Activated CD4-positive, alpha-beta memory T cell treated with anti-CD3 and anti-CD28 coated beads, Interleukin-2, amount 10 ng/mL, durations not matched to agents 7 days and 5 days (primary cell): ENCODE measurements at regions not wholly inside any gene's neighbourhood (a gene's known extent, or its start where the extent isn't known, plus 50 kb on each side); places are given as distances from the start of the nearest gene placed in this dataset.

ENCODE experiments used
- CTCF ChIA-PET: fragments of 350-600 bp; sonication (Branson Sonifier 250); formaldehyde crosslinking; loops from one replicate; lab custom pipeline; 2021; ENCODE audit warnings: antibody characterized with exemption, inconsistent platforms; lab: Charles Lee
- POLR2A ChIA-PET: fragments of 350-600 bp; sonication (Branson Sonifier 250); formaldehyde crosslinking; loops from one replicate; lab custom pipeline; 2021; ENCODE audit warnings: antibody characterized with exemption; lab: Charles Lee
- DNase-seq: peaks from one replicate; pipeline ENCODE4 v3.0.0-alpha.2; 2020
- H3K27ac Mint-ChIP-seq: one replicate; pipeline ENCODE4 v1.8.0; 2021; ENCODE audit warnings: mild to moderate bottlenecking, mixed read lengths
- H3K27me3 Mint-ChIP-seq: one replicate; pipeline ENCODE4 v1.8.0; 2021; ENCODE audit warnings: mixed read lengths
- H3K36me3 Mint-ChIP-seq: one replicate; pipeline ENCODE4 v1.8.0; 2021; ENCODE audit warnings: low read depth, mixed read lengths
- H3K4me1 Mint-ChIP-seq: one replicate; pipeline ENCODE4 v1.8.0; 2021; ENCODE audit warnings: mixed read lengths
- H3K4me3 Mint-ChIP-seq: one replicate; pipeline ENCODE4 v1.8.0; 2021; ENCODE audit warnings: mild to moderate bottlenecking, mixed read lengths
- H3K9me3 Mint-ChIP-seq: one replicate; pipeline ENCODE4 v1.8.0; 2021; ENCODE audit warnings: mixed read lengths

DNA sequence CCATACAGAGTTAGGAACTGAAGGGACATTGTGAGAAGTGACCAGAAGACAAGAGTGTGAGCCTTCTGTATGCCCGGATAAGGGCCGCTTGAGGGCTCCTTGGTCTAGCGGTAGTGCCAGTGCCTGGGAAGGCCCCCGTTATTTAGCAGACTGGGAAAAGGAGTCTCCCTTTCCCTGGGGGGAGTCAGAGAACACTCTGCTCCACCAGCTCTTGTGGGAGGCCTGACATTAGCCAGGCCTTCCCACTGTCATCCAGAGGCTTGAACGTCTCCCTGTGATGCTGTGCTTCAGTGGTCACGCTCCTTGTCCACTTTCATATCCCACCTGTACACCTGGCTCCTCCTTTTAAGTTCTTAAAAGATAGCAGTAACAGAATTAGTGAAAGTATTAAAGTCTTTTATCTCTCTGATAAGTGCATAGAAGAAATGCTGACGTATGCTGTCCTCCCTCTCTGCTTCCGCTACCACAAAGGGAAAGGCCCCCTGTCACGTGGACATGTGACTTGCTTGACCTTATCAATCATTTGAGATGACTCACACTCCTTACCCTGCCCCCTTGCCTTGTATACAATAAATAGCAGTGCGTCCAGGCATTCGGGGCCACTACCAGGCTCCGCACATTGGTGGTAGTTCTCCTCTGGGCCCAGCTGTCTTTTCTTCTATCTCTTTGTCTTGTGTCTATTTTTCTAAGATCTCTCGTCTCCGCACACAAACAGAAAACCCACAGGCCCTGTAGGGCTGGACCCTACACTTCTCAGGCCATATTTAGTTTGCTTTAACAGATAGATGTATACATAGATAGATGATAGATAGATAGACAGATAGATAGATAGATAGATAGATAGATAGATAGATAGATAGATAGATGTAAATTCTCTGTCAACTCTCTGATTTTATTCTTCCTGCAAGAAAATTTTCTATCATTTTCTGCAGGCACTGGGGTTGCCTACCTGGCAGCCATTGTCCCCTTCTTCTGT is 131.5 kb upstream of the JCAD start:
- ChIA-PET CTCF (no interaction called here), POLR2A (no interaction called here)
- Mint-ChIP-seq H3K4me3 (no peak overlapping the region), H3K9me3 (no peaks in the 10 kb centered on the region), H3K36me3 (no peaks in the 10 kb centered on the region), H3K27ac (no peak overlapping the region), H3K27me3 (peaks cover 10% of the 10 kb centered on the region), H3K4me1 (peaks cover 10% of the 10 kb centered on the region)
- no peak for DNase-seq

DNA sequence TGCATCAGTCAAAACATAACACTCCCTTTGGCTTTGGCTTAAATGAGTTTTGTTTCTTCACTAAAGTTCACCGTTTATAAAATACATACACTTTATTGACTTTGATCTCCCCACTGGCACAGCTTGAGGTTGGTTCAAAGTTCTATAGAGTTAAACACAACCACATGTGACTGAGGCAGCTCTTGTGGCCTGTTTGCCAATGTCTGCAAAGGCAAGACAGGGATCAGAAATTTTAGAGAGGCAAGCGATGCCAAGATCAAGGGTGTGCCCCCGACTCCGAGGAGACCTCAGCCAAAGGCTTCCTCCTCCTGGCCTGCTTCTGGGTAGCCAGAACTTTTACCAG is 129.8 kb upstream of the JCAD start:
- CTCF ChIA-PET: no interaction called here
- H3K27me3 Mint-ChIP-seq: peaks cover 5% of the 10 kb centered on the region

DNA sequence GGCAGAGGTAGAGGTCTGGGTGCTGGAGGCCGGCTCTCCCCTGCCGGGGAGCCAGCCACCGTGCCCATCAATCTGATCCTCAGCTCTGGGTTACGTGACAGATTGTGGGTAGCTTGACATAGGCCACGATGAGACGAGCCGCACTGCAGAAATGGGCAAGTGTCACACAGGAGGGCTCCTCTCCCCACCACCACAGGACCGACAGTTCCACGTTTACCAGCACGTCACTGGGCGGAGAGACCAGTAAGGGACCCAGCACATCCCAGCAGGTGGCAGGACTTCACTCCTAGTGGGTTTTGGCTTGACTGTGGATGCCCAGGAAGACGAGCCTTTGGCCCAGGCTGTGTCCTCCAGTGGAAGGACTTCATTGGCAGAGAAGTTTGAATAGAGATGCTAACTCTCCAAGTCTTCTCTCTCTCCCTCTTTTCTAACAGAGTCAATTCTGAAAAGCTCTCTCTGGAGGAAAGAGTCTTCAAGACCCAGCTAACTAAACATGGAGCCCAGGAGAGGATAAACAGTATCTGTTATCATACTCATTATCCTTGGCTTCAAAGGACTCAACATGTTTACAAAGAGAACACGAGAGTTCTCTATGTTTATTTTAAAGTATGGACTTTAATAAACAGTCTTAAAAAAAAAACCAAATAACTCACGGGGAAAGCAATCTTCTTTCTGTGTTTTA is 129.3 kb upstream of the JCAD start:
- no peaks in the 10 kb centered on the region for H3K36me3 Mint-ChIP-seq
- peaks cover 10% of the 10 kb centered on the region for H3K4me1 Mint-ChIP-seq
- ChIA-PET CTCF (no interaction called here), POLR2A (no interaction called here)
- no peak overlapping the region for H3K27ac Mint-ChIP-seq
- peaks cover 5% of the 10 kb centered on the region for H3K27me3 Mint-ChIP-seq
- no peaks in the 10 kb centered on the region for H3K9me3 Mint-ChIP-seq
- no peak overlapping the region for H3K4me3 Mint-ChIP-seq
- no peak for DNase-seq

More for the DNA sequence above, 129.8 kb upstream of the JCAD start:
- no peaks in the 10 kb centered on the region for H3K9me3 Mint-ChIP-seq
- POLR2A ChIA-PET: no interaction called here
- no peak for DNase-seq
- H3K36me3 Mint-ChIP-seq: no peaks in the 10 kb centered on the region
- H3K4me1 Mint-ChIP-seq: peaks cover 10% of the 10 kb centered on the region
- H3K27ac Mint-ChIP-seq: no peak overlapping the region
- no peak overlapping the region for H3K4me3 Mint-ChIP-seq

DNA sequence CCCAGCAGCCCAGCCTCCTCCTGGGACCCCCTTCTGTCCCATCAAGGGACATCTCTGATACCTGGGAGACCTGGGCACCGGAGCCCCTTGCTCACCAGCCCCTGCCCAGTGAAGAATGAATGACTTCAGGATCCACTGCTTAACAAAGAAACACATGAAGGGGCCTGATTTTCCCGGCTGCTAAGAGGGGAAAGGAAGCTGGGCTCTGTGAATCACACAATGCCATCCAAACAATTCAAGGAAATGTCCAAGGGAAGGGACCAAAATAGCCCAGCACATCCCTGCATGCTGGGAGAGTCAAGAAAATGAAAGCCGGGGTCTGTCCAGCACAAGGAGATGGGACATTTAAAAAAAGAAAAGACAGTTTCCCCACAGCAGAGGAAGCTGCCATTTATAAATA is 128.7 kb upstream of the JCAD start:
- CTCF ChIA-PET: no interaction called here
- POLR2A ChIA-PET: no interaction called here
- H3K36me3 Mint-ChIP-seq: no peaks in the 10 kb centered on the region
- no peak overlapping the region for H3K27ac Mint-ChIP-seq
- DNase-seq: no peak
- no peak overlapping the region for H3K4me3 Mint-ChIP-seq
- peaks cover 5% of the 10 kb centered on the region for H3K4me1 Mint-ChIP-seq
- H3K9me3 Mint-ChIP-seq: no peaks in the 10 kb centered on the region
- H3K27me3 Mint-ChIP-seq: peaks cover 5% of the 10 kb centered on the region

DNA sequence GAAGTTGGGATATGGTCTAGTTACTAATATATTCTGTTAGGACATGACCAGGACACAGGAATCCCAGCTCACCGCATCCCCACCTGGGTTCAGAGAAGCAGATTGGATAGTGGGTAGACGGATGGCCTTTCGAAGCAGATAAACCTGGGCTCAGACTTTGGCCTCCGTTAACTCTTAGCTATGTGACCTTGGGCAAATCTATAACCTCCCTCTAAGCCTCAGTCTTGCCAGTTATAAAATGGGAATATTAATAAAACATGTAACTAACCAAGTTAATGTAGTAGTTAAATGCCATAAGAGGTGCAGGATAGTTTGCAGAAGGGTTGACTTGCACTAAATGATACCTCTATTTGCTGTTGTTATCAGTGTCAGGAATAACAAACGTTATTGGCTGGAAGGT is 127.6 kb upstream of the JCAD start:
- CTCF ChIA-PET: interaction anchor here (1.1 kb wide), 1 partner anchor 188 kb away, joined by 4 read pairs; no protein-coding TSS in a partner anchor

DNA sequence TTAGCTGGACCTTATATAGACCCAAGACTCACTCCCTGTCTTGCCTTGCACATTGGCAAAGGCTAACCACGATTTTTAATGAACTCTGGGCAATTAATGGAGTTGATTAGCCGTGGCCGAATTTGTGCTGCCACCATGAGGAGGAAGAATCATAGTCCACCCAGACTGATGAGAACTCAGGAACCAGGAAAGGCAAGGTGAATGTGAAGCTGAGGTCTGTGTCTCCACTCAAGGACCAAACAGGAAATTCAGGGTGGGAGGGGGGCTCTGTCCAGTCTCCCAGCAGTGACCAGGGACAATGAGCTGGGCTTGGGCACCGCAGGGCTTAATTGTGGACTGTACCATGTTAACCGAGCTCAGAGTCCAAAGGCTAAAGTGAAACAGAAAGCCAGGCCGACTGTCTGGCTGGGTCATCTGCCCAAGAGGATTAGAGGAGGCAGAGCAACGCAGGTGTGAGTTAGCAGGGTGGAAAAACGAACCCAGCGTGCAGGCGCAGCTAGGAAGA is 127.0 kb upstream of the JCAD start:
- no peaks in the 10 kb centered on the region for H3K9me3 Mint-ChIP-seq
- H3K4me3 Mint-ChIP-seq: no peak overlapping the region
- no peak for DNase-seq
- no peaks in the 10 kb centered on the region for H3K4me1 Mint-ChIP-seq
- H3K27ac Mint-ChIP-seq: no peak overlapping the region
- CTCF ChIA-PET: interaction anchor here (1.1 kb wide), 1 partner anchor 188 kb away, joined by 4 read pairs; no protein-coding TSS in a partner anchor
- peaks cover 5% of the 10 kb centered on the region for H3K27me3 Mint-ChIP-seq
- H3K36me3 Mint-ChIP-seq: no peaks in the 10 kb centered on the region
- POLR2A ChIA-PET: no interaction called here

More for the DNA sequence above, 127.6 kb upstream of the JCAD start:
- DNase-seq: no peak
- Mint-ChIP-seq H3K4me3 (no peak overlapping the region), H3K4me1 (no peaks in the 10 kb centered on the region), H3K9me3 (no peaks in the 10 kb centered on the region), H3K27ac (no peak overlapping the region), H3K36me3 (no peaks in the 10 kb centered on the region), H3K27me3 (peaks cover 5% of the 10 kb centered on the region)
- POLR2A ChIA-PET: no interaction called here

DNA sequence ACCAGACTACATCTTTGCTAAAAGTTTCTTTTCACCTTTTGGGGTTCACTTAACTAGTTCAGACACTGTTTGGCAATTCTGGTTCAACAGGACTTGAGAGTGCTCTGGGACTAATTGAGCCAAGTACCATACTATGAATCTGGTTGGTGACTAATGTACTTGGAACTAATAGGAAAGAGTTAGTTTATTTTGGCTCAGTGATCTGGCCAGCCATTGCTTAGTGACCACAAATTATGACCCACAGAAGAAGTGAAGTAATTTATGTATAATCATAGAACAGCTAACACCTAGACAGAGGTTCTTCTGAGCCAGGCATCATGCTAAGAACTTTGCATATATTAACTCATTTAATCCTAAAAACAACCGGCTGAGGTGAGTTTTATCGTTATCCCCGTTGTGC is 126.5 kb upstream of the JCAD start:
- CTCF ChIA-PET: interaction anchor here (1.1 kb wide), 1 partner anchor 187 kb away, joined by 4 read pairs; no protein-coding TSS in a partner anchor

DNA sequence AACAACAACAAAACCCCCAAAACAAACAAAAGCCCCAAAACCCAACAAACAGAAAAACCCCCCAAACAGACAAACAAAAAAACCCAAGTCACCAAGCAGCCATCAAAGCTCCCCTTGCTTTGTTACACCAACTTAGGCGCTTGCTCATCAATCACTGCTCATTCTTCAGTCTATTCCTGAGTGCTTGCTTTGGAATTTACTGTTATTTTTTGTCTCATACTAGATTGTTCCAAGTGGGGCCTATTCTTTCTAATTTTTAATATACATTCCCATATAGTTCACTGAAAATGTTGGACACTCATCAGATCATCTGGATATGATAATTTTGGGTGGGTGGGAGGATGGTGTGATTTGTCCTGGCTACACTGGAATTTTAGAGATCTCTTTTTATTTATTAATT is 126.0 kb upstream of the JCAD start:
- DNase-seq: no peak
- Mint-ChIP-seq H3K4me3 (no peak overlapping the region), H3K27me3 (peaks cover 5% of the 10 kb centered on the region), H3K27ac (no peak overlapping the region), H3K9me3 (no peaks in the 10 kb centered on the region), H3K4me1 (no peaks in the 10 kb centered on the region), H3K36me3 (no peaks in the 10 kb centered on the region)
- ChIA-PET CTCF (no interaction called here), POLR2A (no interaction called here)

More for the DNA sequence above, 126.5 kb upstream of the JCAD start:
- POLR2A ChIA-PET: no interaction called here
- no peaks in the 10 kb centered on the region for H3K36me3 Mint-ChIP-seq
- no peak overlapping the region for H3K4me3 Mint-ChIP-seq
- no peak for DNase-seq
- H3K27me3 Mint-ChIP-seq: peaks cover 5% of the 10 kb centered on the region
- no peaks in the 10 kb centered on the region for H3K4me1 Mint-ChIP-seq
- no peaks in the 10 kb centered on the region for H3K9me3 Mint-ChIP-seq
- H3K27ac Mint-ChIP-seq: no peak overlapping the region

DNA sequence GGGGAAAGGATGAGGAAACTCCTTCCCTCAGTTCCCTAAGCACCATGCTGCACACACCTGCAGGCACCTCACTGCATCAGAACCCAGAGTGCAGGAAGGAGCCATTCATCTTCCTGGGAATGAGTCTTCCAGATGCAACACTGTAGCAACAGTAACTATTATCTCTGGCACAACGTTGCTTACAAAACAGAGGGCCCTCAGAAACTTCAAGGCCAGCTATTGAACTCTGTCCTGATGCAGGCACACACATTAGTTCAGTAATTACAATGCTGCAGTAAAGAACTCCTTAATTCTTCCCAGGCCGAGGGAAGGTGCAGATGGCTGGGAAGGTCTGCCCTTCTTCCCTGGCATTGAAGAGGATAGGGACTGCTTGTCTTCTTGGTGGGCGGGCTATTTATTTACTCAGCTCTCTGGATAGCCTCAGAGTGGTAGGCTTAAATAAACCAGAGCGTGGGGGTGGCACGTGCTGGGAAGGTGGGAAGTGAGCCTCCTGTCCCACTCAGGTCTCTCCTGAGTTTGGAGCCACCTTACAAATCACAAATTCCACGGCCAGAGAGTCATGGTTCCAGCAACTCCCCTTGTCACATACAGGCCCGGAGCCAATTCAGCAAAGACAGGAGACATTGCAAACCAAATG is 125.1 kb upstream of the JCAD start:
- no peak for DNase-seq
- Mint-ChIP-seq H3K4me1 (no peaks in the 10 kb centered on the region), H3K27me3 (peaks cover 1% of the 10 kb centered on the region), H3K36me3 (no peaks in the 10 kb centered on the region), H3K4me3 (no peak overlapping the region), H3K27ac (no peak overlapping the region), H3K9me3 (no peaks in the 10 kb centered on the region)
- ChIA-PET POLR2A (no interaction called here), CTCF (no interaction called here)

DNA sequence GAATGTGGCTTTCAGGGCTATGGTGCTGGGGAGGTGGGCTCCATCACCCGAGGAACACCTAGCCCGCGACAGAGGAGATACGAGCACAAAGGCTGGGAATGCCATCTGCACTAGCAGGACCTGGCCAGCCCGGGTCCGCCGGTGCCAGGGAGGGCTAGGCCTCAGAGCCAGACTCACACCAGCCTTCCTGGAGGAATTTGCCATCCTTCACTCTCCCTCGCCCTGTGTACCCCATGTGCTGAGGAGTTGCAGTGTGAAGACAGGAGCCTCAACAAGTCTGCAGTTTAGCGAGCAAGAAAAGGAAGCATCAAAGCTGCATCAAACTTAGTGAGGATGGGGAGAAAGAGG is 123.6 kb upstream of the JCAD start:
- ChIA-PET POLR2A (no interaction called here), CTCF (no interaction called here)
- no peak overlapping the region for H3K27ac Mint-ChIP-seq
- H3K4me3 Mint-ChIP-seq: no peak overlapping the region
- peaks cover 3% of the 10 kb centered on the region for H3K27me3 Mint-ChIP-seq
- no peak for DNase-seq
- no peaks in the 10 kb centered on the region for H3K36me3 Mint-ChIP-seq
- H3K9me3 Mint-ChIP-seq: no peaks in the 10 kb centered on the region
- no peaks in the 10 kb centered on the region for H3K4me1 Mint-ChIP-seq

DNA sequence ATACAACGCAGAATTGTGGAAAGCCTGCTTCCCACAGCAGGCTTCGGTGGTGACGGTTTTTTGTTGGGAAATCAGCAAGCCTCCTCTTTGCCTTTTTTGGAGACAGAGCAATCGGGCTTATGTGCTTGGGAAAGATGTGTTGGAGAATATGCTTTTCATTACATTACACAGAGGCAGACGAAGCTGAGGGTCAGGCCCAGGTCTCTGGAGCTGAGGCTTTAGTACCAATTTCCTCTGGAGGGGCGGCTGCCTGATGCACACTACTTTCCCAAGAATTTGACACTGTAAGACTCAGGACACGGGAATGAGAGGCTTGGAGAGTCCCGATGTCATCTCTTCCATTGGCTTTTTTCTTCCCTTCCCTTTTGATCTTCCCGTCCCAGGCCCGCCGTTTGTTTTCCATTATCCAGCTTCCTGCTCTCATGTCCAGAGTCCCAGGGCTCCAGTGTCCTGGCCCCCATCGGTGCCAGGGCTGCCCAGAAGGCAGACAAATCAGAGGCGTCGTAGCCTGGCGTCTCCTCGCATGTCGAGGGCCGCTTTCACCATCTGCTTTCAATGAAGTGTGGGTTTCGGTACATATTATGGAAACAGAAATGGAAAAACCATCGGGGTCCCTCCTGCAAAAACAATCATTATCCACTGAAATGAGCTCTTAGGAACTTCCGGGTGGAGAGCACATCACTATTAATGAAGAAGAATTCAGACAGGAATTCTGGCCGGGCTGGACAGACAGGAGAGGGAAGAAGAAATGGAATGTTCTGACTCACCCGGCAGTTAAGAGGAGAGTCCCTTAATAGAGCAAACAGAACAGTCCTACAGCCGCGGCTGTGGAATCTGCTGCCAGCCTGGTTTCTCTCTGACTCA is 123.0 kb upstream of the JCAD start:
- H3K27me3 Mint-ChIP-seq: peaks cover 5% of the 10 kb centered on the region
- POLR2A ChIA-PET: no interaction called here
- H3K9me3 Mint-ChIP-seq: no peaks in the 10 kb centered on the region
- no peak overlapping the region for H3K4me3 Mint-ChIP-seq
- DNase-seq: no peak
- no peaks in the 10 kb centered on the region for H3K36me3 Mint-ChIP-seq
- H3K27ac Mint-ChIP-seq: no peak overlapping the region
- no peaks in the 10 kb centered on the region for H3K4me1 Mint-ChIP-seq
- CTCF ChIA-PET: no interaction called here

DNA sequence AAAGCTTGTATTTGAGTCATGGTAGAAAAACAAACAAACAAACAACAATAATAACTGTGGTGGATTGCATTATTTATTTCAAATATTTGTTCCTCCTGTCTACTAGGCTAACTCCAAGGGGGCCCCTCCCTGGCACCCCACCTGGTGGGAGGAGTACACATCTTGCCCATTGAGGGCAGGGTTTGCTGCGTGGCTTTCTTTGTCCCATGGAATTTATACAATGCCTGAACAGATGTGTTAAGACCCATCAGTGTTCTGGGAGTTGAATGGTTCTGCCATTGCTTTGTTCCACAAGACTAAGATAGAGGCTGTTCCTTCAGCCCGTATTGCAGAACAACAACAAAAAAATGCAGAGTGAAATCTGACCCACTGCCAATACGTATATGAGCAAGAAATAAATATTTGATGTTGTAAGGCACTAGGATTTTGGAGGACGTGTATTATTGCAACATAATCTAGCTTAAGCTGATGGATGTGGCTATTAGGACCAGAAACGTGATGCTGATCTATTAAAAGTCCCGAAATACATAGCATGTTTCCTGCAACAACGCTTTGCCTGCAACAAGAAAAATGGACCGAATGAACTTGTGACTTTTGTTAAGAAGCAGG is 119.1 kb upstream of the JCAD start:
- POLR2A ChIA-PET: no interaction called here

More for the DNA sequence above, 119.1 kb upstream of the JCAD start:
- Mint-ChIP-seq H3K4me3 (no peak overlapping the region), H3K36me3 (no peaks in the 10 kb centered on the region), H3K4me1 (no peaks in the 10 kb centered on the region), H3K27me3 (peaks cover 12% of the 10 kb centered on the region), H3K9me3 (no peaks in the 10 kb centered on the region), H3K27ac (no peak overlapping the region)
- DNase-seq: no peak
- CTCF ChIA-PET: interaction anchor here (1.7 kb wide), 1 partner anchor 69 kb away, joined by 3 read pairs; no protein-coding TSS in a partner anchor
